SK-N-SH (cell line): ENCODE measurements at regions not wholly inside any gene's neighbourhood (a gene's known extent, or its start where the extent isn't known, plus 50 kb on each side); places are given as distances from the start of the nearest gene placed in this dataset.
"Not testable (repeated sequence)": the region's sequence is repeated elsewhere in the genome, so short reads cannot be mapped to it uniquely, and the experiment has no call there.

Experiments used
- CTCF ChIA-PET: fragments of 300-600, 350-600 bp; formaldehyde crosslinking; extraction: SDS; loops from one replicate; lab custom pipeline; 2021; lab: Yijun Ruan, JAX
- POLR2A ChIA-PET: fragments of 350-600 bp; sonication (Branson Sonifier 250); formaldehyde crosslinking; extraction: SDS; loops from one replicate; lab custom pipeline; 2020; ENCODE audit warnings: antibody characterized with exemption, inconsistent platforms; lab: Yijun Ruan, JAX
- DNase-seq: peaks from one replicate; pipeline ENCODE4 v3.0.0; 2012
- H2AFZ ChIP-seq: fragments of 200-600 bp; sonication (generic); 2 replicates; pipeline ENCODE4 v1.8.1; 2016; ENCODE audit warnings: antibody characterized with exemption, mild to moderate bottlenecking, low read depth
- H3F3A ChIP-seq: fragments of 200-600 bp; sonication (generic); replicated peaks from 2 replicates; pipeline ENCODE3; 2016; ENCODE audit warnings: antibody characterized with exemption, mild to moderate bottlenecking; ENCODE audit not compliant: insufficient read depth
- H3K27ac ChIP-seq, 2 experiments: fragments of 200-500 bp in 1 of 2; fragments of 200-600 bp in 1 of 2; sonication (Bioruptor generic) in 1 of 2; sonication (generic), shearing (Covaris generic) in 1 of 2; 2 replicates each; pipeline versions ENCODE4 v1.5.1 to v1.6.1; 2014 to 2016; ENCODE audit warnings: low read depth in 2 of 2, inconsistent platforms in 1 of 2, low read length in 1 of 2, mild to moderate bottlenecking in 1 of 2, mixed read lengths in 1 of 2
- H3K27me3 ChIP-seq: fragments of 200-600 bp; sonication (generic), shearing (Covaris generic); 2 replicates; pipeline ENCODE4 v1.6.1; 2016; ENCODE audit warnings: mixed run types; ENCODE audit not compliant: insufficient read depth
- H3K36me3 ChIP-seq, 2 experiments: fragments of 200-500 bp in 1 of 2; fragments of 200-600 bp in 1 of 2; sonication (Bioruptor generic) in 1 of 2; sonication (generic) in 1 of 2; replicated peaks in 1 of 2; 2 replicates each; pipeline versions ENCODE3 to v1.5.1; 2014 to 2016; ENCODE audit warnings: low read length in 1 of 2, mild to moderate bottlenecking in 1 of 2; ENCODE audit not compliant: insufficient read depth in 2 of 2, control insufficient read depth in 1 of 2
- H3K4me1 ChIP-seq, 2 experiments: fragments of 200-500 bp in 1 of 2; fragments of 200-600 bp in 1 of 2; sonication (Bioruptor generic) in 1 of 2; sonication (generic), shearing (Covaris generic) in 1 of 2; 2 replicates each; pipeline versions ENCODE4 v1.5.1 to v1.6.1; 2014 to 2016; ENCODE audit warnings: low read depth in 1 of 2, low read length in 1 of 2, mixed run types in 1 of 2; ENCODE audit not compliant: insufficient read depth in 2 of 2, control insufficient read depth in 1 of 2
- H3K4me2 ChIP-seq: fragments of 200-600 bp; sonication (generic), shearing (Covaris generic); 2 replicates; pipeline ENCODE4 v1.6.1; 2017; ENCODE audit warnings: mixed run types
- H3K4me3 ChIP-seq, 2 experiments: fragments of 200-500 bp in 1 of 2; fragments of 200-600 bp in 1 of 2; sonication (Bioruptor generic) in 1 of 2; sonication (generic), shearing (Covaris generic) in 1 of 2; 2 replicates each; pipeline versions ENCODE4 v1.5.1 to v1.8.1; 2014 to 2016; ENCODE audit warnings: low read depth in 2 of 2, inconsistent platforms in 1 of 2, low read length in 1 of 2, mild to moderate bottlenecking in 1 of 2, mixed read lengths in 1 of 2, moderate library complexity in 1 of 2
- H3K79me2 ChIP-seq: fragments of 200-600 bp; sonication (generic); 2 replicates; pipeline ENCODE4 v1.8.1; 2017; ENCODE audit warnings: mild to moderate bottlenecking; ENCODE audit not compliant: insufficient read depth
- H3K9ac ChIP-seq: fragments of 200-600 bp; sonication (generic); 2 replicates; pipeline ENCODE4 v1.6.1; 2017; ENCODE audit warnings: mixed run types
- H3K9me2 ChIP-seq: fragments of 200-600 bp; sonication (generic); 2 replicates; pipeline ENCODE4 v1.6.1; 2017; ENCODE audit warnings: mixed run types
- H3K9me3 ChIP-seq: fragments of 200-600 bp; sonication (generic); 2 replicates; pipeline ENCODE4 v1.6.1; 2017; ENCODE audit warnings: mixed run types, mild to moderate bottlenecking, moderate library complexity
- H4K20me1 ChIP-seq: fragments of 200-600 bp; sonication (generic); 2 replicates; pipeline ENCODE4 v1.6.1; 2017; ENCODE audit warnings: mild to moderate bottlenecking, mixed run types; ENCODE audit not compliant: insufficient read depth
- EP300 ChIP-seq, 2 experiments: IDR thresholded peaks; 2 replicates each; pipeline versions ENCODE4 v1.4.0 to v1.6.1; 2012; ENCODE audit warnings: borderline replicate concordance in 1 of 2, low read depth in 1 of 2, low read length in 1 of 2
- FOSL2 ChIP-seq: IDR thresholded peaks from 2 replicates; pipeline ENCODE4 v1.4.0; 2012; ENCODE audit warnings: low read depth, mild to moderate bottlenecking, moderate library complexity, borderline replicate concordance
- FOXM1 ChIP-seq: IDR thresholded peaks from 2 replicates; pipeline ENCODE4 v1.4.0; 2012; ENCODE audit warnings: low read depth, mild to moderate bottlenecking
- IRF3 ChIP-seq: fragments of 150-350 bp; IDR thresholded peaks from 2 replicates; pipeline ENCODE4 v1.6.1; 2016; ENCODE audit warnings: mild to moderate bottlenecking, low read depth, low read length
- MEF2A ChIP-seq: IDR thresholded peaks from 2 replicates; pipeline ENCODE4 v1.4.0; 2012; ENCODE audit warnings: low read depth, borderline replicate concordance
- MXI1 ChIP-seq: IDR thresholded peaks from 2 replicates; pipeline ENCODE4 v1.6.1; 2012; ENCODE audit warnings: mild to moderate bottlenecking, low read depth, low read length, improper control_type of control experiment
- NFIC ChIP-seq: IDR thresholded peaks from 2 replicates; pipeline ENCODE4 v1.4.0; 2012; ENCODE audit warnings: borderline replicate concordance
- POLR2AphosphoS5 ChIP-seq: IDR thresholded peaks from 2 replicates; pipeline ENCODE4 v1.6.1; 2012; ENCODE audit warnings: low read depth, low read length
- RCOR1 ChIP-seq: fragments of 150-350 bp; IDR thresholded peaks from 2 replicates; pipeline ENCODE4 v1.6.1; 2017; ENCODE audit warnings: antibody characterized with exemption, low read length
- REST ChIP-seq: IDR thresholded peaks from 2 replicates; pipeline ENCODE4 v1.6.1; 2012; ENCODE audit warnings: mild to moderate bottlenecking, low read depth, low read length, moderate library complexity
- RFX5 ChIP-seq: IDR thresholded peaks from 2 replicates; pipeline ENCODE4 v1.6.1; 2012; ENCODE audit warnings: mild to moderate bottlenecking, improper control_type of control experiment, low read length
- SIN3A ChIP-seq: IDR thresholded peaks from 2 replicates; pipeline ENCODE4 v1.6.1; 2012; ENCODE audit warnings: low read depth, mild to moderate bottlenecking, low read length, moderate library complexity, borderline replicate concordance
- SMC3 ChIP-seq: IDR thresholded peaks from 2 replicates; pipeline ENCODE4 v1.6.1; 2012; ENCODE audit warnings: low read depth, low read length, improper control_type of control experiment
- TAF1 ChIP-seq: IDR thresholded peaks from 2 replicates; pipeline ENCODE4 v1.6.1; 2012; ENCODE audit warnings: low read depth, mild to moderate bottlenecking, low read length, moderate library complexity, borderline replicate concordance
- TEAD4 ChIP-seq: IDR thresholded peaks from 2 replicates; pipeline ENCODE4 v1.4.0; 2012; ENCODE audit warnings: mild to moderate bottlenecking, borderline replicate concordance; ENCODE audit not compliant: insufficient read depth
- USF2 ChIP-seq: fragments of 150-350 bp; IDR thresholded peaks from 2 replicates; pipeline ENCODE4 v1.6.1; 2017; ENCODE audit warnings: antibody characterized with exemption, low read length, low read depth, borderline replicate concordance
- WGBS: methylation state at CpG from one replicate; pipeline ENCODE4 v1.1.6; 2017; ENCODE audit warnings: low lambda C conversion rate; 5-methylcytosine and 5-hydroxymethylcytosine counted together

GRCh38 chr6:51152594-51152993, 333.9 kb downstream of the TFAP2B start (continued):
- TF ChIP-seq REST, result no peak
- TF ChIP-seq MXI1, result no peak

DNA sequence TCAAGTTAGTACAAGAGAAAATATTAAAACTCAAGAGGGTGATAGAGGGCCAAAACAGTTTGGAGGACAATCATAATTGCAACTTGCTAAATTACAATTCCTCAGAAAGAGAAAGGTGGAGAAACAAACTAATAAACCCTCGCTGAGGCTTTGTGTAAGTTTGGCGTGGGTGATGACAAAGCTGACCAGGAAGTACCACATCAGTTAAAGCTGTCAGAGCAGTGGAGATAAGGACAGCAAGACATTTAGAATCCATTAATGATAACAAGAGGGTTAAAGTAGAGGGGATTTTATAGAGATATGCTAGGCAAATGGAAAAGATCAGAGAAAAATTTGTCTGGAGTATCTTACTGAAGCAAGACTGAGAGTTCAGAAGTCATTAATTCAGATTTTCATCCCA, 334.4 kb downstream of the TFAP2B start:
- ChIA-PET POLR2A (no interaction called here), CTCF (interaction anchor here (1.1 kb wide), 1 partner anchor 11 kb away, joined by 3 read pairs; no protein-coding TSS in a partner anchor)
- H3K9ac ChIP-seq, result no peak overlapping the region
- no peaks in the 10 kb centered on the region for H4K20me1 ChIP-seq
- no peak for DNase-seq
- 30% methylated on average over 2 of the region's 2 CpGs for WGBS
- H3K9me3 ChIP-seq, result no peaks in the 10 kb centered on the region; the same call in 1 of the 2 replicates
- H3F3A ChIP-seq, result no peaks in the 10 kb centered on the region
- no peaks in the 10 kb centered on the region for H3K79me2 ChIP-seq
- no peak overlapping the region for H3K27ac ChIP-seq
- H3K4me3 ChIP-seq, result no peak overlapping the region
- H3K27me3 ChIP-seq, result no peaks in the 10 kb centered on the region
- H3K36me3 ChIP-seq, result no peaks in the 10 kb centered on the region
- no peaks in the 10 kb centered on the region; a peak in 1 of 4 replicates for H3K4me1 ChIP-seq
- no peak overlapping the region for H3K4me2 ChIP-seq
- no peak for TF ChIP-seq SMC3
- no peak for TF ChIP-seq RFX5
- no peak for TF ChIP-seq NFIC
- no peak for TF ChIP-seq EP300 (IDR thresholded peaks at IDR 0.05; ENCODE audit: borderline replicate concordance in 1 of 2, low read depth in 1 of 2, low read length in 1 of 2)
- TF ChIP-seq FOXM1, result no peak
- no peak for TF ChIP-seq REST
- no peak for TF ChIP-seq IRF3
- TF ChIP-seq TEAD4, result no peak
- TF ChIP-seq TAF1, result no peak
- TF ChIP-seq MEF2A, result no peak
- no peak for TF ChIP-seq SIN3A
- TF ChIP-seq FOSL2, result no peak
- no peak for TF ChIP-seq POLR2AphosphoS5
- no peak for TF ChIP-seq USF2
- TF ChIP-seq RCOR1, result no peak
- no peak for TF ChIP-seq MXI1
- no peak overlapping the region for H2AFZ ChIP-seq
- no peaks in the 10 kb centered on the region for H3K9me2 ChIP-seq

DNA sequence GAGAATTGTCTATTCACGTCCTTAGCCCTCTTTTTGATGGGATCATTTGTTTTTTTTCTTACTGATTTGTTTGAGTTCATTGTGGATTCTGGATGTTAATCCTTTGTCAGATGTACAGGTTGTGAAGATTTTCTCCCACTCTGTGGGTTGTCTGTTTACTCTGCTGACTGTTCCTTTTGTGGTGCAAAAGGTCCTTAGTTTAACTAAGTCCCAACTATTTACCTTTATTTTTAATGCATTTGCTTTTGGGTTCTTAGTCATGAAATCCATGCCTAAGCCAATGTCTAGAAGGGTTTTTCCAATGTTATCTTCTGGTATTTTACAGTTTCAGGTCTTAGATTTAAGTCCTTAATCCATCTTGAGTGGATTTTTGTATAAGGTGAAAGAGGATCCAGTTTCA, 336.3 kb downstream of the TFAP2B start:
- H3K9me3 ChIP-seq, H4K20me1 ChIP-seq, H3K27ac ChIP-seq, H3K9me2 ChIP-seq, H3K79me2 ChIP-seq, H3K4me1 ChIP-seq, H3K4me3 ChIP-seq, H3K36me3 ChIP-seq, CTCF ChIA-PET, DNase-seq, H2AFZ ChIP-seq, H3K9ac ChIP-seq, H3F3A ChIP-seq, H3K27me3 ChIP-seq, H3K4me2 ChIP-seq, POLR2A ChIA-PET: not testable (repeated sequence)
- WGBS, result 32% methylated on average over 1 of the region's 1 CpG
